Endothelial cell of umbilical vein (primary cell): ENCODE measurements at regions not wholly inside any gene's neighbourhood (a gene's known extent, or its start where the extent isn't known, plus 50 kb on each side); places are given as distances from the start of the nearest gene placed in this dataset.
"Not testable (repeated sequence)": the region's sequence is repeated elsewhere in the genome, so short reads cannot be mapped to it uniquely, and the experiment has no call there.

Experiments used
- BruUV-seq: library from RNA; stranded (reverse); fragments of 400-500 nt; replicated peaks from 2 replicates; lab custom pipeline; 2021; lab: Mats Ljungman, UMichigan
- CTCF ChIA-PET: fragments of 300-600, 350-600 bp; sonication (Branson Sonifier 250); formaldehyde crosslinking; loops from one replicate; lab custom pipeline; 2021; ENCODE audit warnings: antibody characterized with exemption, inconsistent platforms; lab: Charles Lee
- POLR2A ChIA-PET: fragments of 300-600, 350-600 bp; sonication (Branson Sonifier 250); formaldehyde crosslinking; loops from one replicate; lab custom pipeline; 2021; ENCODE audit warnings: antibody characterized with exemption, inconsistent platforms; lab: Charles Lee
- DNase-seq: peaks from one replicate; pipeline ENCODE4 v3.0.0-alpha.2; 2011; ENCODE audit warnings: low read depth, low spot score
- FAIRE-seq: peaks from 2 replicates; lab custom pipeline; 2011; peaks lifted over from hg19 to GRCh38; lab: Jason Lieb, UNC
- H2AFZ ChIP-seq: 2 replicates; pipeline ENCODE4 v1.6.0; 2012; ENCODE audit warnings: low read depth, low read length, control low read depth, inconsistent platforms
- H3K27ac ChIP-seq: 2 replicates; pipeline ENCODE4 v1.5.1; 2011; ENCODE audit warnings: low read depth, mild to moderate bottlenecking, control low read depth, low read length, moderate library complexity; ENCODE audit not compliant: insufficient read depth
- H3K27me3 ChIP-seq, 2 experiments: 2 replicates each; pipeline versions ENCODE4 v1.6.0 to v1.6.1; 2011; ENCODE audit warnings: low read length in 2 of 2, mixed read lengths in 1 of 2; ENCODE audit not compliant: control insufficient read depth in 2 of 2, insufficient read depth in 2 of 2
- H3K36me3 ChIP-seq, 2 experiments: 2 replicates in 1 of 2; 3 replicates in 1 of 2; pipeline ENCODE4 v1.5.1; 2011; ENCODE audit warnings: low read length in 2 of 2, mild to moderate bottlenecking in 1 of 2, moderate library complexity in 1 of 2; ENCODE audit not compliant: control insufficient read depth in 2 of 2, insufficient read depth in 2 of 2; ENCODE audit errors: extremely low read depth in 1 of 2
- H3K4me1 ChIP-seq: 3 replicates; pipeline ENCODE4 v1.5.1; 2011; ENCODE audit warnings: mild to moderate bottlenecking, low read length; ENCODE audit not compliant: control insufficient read depth, insufficient read depth; ENCODE audit errors: extremely low read depth
- H3K4me2 ChIP-seq: 2 replicates; pipeline ENCODE4 v1.6.1; 2011; ENCODE audit warnings: low read length, control low read depth, mixed read lengths; ENCODE audit not compliant: insufficient read depth
- H3K4me3 ChIP-seq, 3 experiments: fragments of 200-600 bp in 1 of 3; sonication (generic), shearing (Covaris generic) in 1 of 3; replicated peaks in 1 of 3; 2 replicates each; pipeline ENCODE4 v1.5.1; 2011 to 2016; ENCODE audit warnings: control low read depth in 3 of 3, low read length in 3 of 3, mild to moderate bottlenecking in 2 of 3, inconsistent platforms in 1 of 3, low read depth in 1 of 3, moderate library complexity in 1 of 3; ENCODE audit not compliant: insufficient read depth in 1 of 3
- H3K79me2 ChIP-seq: 2 replicates; pipeline ENCODE4 v1.6.0; 2012; ENCODE audit warnings: low read length, inconsistent platforms; ENCODE audit not compliant: control insufficient read depth, insufficient read depth
- H3K9ac ChIP-seq: replicated peaks from 2 replicates; pipeline ENCODE3; 2011; ENCODE audit warnings: low read length, control low read depth; ENCODE audit not compliant: insufficient read depth; ENCODE audit errors: extremely low read depth
- H3K9me1 ChIP-seq: replicated peaks from 3 replicates; pipeline ENCODE4 v1.6.0; 2011; ENCODE audit warnings: mild to moderate bottlenecking, low read length; ENCODE audit not compliant: control insufficient read depth, insufficient read depth; ENCODE audit errors: extremely low read depth
- H3K9me3 ChIP-seq: replicated peaks from 2 replicates; pipeline ENCODE4 v1.5.1; 2012; ENCODE audit warnings: low read length, inconsistent platforms; ENCODE audit not compliant: control insufficient read depth, insufficient read depth
- H4K20me1 ChIP-seq: replicated peaks from 2 replicates; pipeline ENCODE3; 2011; ENCODE audit warnings: mild to moderate bottlenecking, low read length; ENCODE audit not compliant: control insufficient read depth, insufficient read depth; ENCODE audit errors: extremely low read depth
- MYC ChIP-seq: IDR thresholded peaks from one replicate; pipeline ENCODE4 v1.6.1; 2011; ENCODE audit warnings: mild to moderate bottlenecking, low read depth, low read length
- dilution Hi-C: fragments of 300-500 bp; cut with MboI; formaldehyde crosslinking; loops from one replicate; pipeline ENCODE4 v1.15.0; 2019; ENCODE audit warnings: low sequenced_read_pairs; ENCODE audit not compliant: extremely low pct_ligation_motif_present
- intact Hi-C: fragments of 100-400 bp; cut with micrococcal nuclease; formaldehyde crosslinking; loops from one replicate; pipeline ENCODE4 v1.10.0; 2022

DNA sequence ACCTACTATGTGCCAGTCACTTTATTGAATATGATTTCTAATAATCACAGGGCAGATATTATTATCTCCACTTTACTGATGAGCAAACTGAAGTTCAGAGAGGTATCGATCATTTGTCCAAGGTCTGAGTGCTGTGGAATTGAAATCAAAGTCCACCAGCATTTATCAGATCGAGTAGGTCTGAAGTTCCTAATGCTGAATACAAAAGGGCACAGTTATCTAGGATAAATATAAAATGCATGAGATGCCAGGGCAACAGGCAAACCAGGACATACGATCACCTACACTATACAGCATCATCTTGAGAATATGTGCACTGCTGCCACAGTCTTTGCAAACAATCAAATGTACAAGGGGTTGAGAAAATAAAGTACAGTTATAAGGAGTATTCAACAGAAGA lies 57.2 kb upstream of the SH3RF1 start:
- H3K79me2 ChIP-seq, result no peaks in the 10 kb centered on the region
- H4K20me1 ChIP-seq, result no peaks in the 10 kb centered on the region
- intact Hi-C loops, result no loop called here
- H3K9me3 ChIP-seq, result no peaks in the 10 kb centered on the region
- POLR2A ChIA-PET, result no interaction called here
- CTCF ChIA-PET, result no interaction called here
- H3K4me3 ChIP-seq, result no peak overlapping the region
- H3K4me1 ChIP-seq, result no peaks in the 10 kb centered on the region
- peaks cover 0 to 3% of the 10 kb centered on the region in 2 experiments for H3K27me3 ChIP-seq
- DNase-seq (no peak), FAIRE-seq (no peak)
- TF ChIP-seq MYC, result no peak
- no peaks in the 10 kb centered on the region for H3K9me1 ChIP-seq
- BruUV-seq, result no TSS peak
- H3K36me3 ChIP-seq, result no peaks in the 10 kb centered on the region
- H3K27ac ChIP-seq, result no peak overlapping the region
- H2AFZ ChIP-seq, result no peak overlapping the region
- dilution Hi-C loops, result no loop called here
- no peak overlapping the region for H3K9ac ChIP-seq
- no peak overlapping the region for H3K4me2 ChIP-seq

DNA sequence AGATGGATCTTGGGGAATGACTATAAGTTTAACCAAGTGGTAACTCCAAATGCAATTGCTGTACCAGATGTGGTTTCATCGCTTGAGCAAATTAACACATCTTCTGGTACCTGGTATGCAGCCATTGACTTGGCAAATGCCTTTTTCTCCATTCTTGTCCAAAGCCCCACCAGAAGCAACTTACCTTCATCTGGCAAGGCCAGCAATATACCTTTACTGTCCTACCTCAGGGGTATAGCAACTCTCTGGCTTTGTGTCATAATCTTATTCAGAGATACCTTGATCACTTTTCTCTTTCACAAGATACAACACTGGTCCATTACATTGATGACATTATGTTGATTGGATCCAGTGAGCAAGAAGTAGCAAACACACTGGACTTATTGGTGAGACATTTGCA lies 53.2 kb upstream of the SH3RF1 start:
- not testable (repeated sequence) for H3K4me2 ChIP-seq

GRCh38 chr4:169322833-169323232 lies 52.1 kb upstream of the SH3RF1 start:
- intact Hi-C loops, H2AFZ ChIP-seq, H3K4me3 ChIP-seq, H3K9me1 ChIP-seq, DNase-seq, H3K27ac ChIP-seq, H3K27me3 ChIP-seq, H3K9ac ChIP-seq, H3K4me2 ChIP-seq, BruUV-seq, POLR2A ChIA-PET, H3K36me3 ChIP-seq, CTCF ChIA-PET, dilution Hi-C loops, H3K4me1 ChIP-seq, FAIRE-seq, H3K9me3 ChIP-seq, H3K79me2 ChIP-seq, H4K20me1 ChIP-seq: not testable (repeated sequence)

More for the DNA sequence above, 53.2 kb upstream of the SH3RF1 start:
- DNase-seq, H3K79me2 ChIP-seq, H3K4me3 ChIP-seq, H3K4me1 ChIP-seq, BruUV-seq, dilution Hi-C loops, H2AFZ ChIP-seq, H3K36me3 ChIP-seq, H3K9me3 ChIP-seq, H3K27ac ChIP-seq, H3K9me1 ChIP-seq, H4K20me1 ChIP-seq, FAIRE-seq, CTCF ChIA-PET, H3K27me3 ChIP-seq, POLR2A ChIA-PET, intact Hi-C loops, H3K9ac ChIP-seq: not testable (repeated sequence)
